Epithelial cell of proximal tubule (primary cell): ENCODE measurements at regions not wholly inside any gene's neighbourhood (a gene's known extent, or its start where the extent isn't known, plus 50 kb on each side); places are given as distances from the start of the nearest gene placed in this dataset.

Source experiments
- DNase-seq: peaks from one replicate; pipeline ENCODE4 v3.0.0-alpha.2; 2011; ENCODE audit warnings: low read depth
- H3K4me3 ChIP-seq: 2 replicates; pipeline ENCODE4 v1.5.1; 2011; ENCODE audit warnings: low read depth, mild to moderate bottlenecking, low read length
- TF ChIP-seq, protein P1 (sequence below): conservative IDR thresholded peaks from 2 replicates; pipeline ENCODE4 v1.5.1; 2012; ENCODE audit warnings: low read depth, mild to moderate bottlenecking, low read length

- TF ChIP-seq, protein P1, sequence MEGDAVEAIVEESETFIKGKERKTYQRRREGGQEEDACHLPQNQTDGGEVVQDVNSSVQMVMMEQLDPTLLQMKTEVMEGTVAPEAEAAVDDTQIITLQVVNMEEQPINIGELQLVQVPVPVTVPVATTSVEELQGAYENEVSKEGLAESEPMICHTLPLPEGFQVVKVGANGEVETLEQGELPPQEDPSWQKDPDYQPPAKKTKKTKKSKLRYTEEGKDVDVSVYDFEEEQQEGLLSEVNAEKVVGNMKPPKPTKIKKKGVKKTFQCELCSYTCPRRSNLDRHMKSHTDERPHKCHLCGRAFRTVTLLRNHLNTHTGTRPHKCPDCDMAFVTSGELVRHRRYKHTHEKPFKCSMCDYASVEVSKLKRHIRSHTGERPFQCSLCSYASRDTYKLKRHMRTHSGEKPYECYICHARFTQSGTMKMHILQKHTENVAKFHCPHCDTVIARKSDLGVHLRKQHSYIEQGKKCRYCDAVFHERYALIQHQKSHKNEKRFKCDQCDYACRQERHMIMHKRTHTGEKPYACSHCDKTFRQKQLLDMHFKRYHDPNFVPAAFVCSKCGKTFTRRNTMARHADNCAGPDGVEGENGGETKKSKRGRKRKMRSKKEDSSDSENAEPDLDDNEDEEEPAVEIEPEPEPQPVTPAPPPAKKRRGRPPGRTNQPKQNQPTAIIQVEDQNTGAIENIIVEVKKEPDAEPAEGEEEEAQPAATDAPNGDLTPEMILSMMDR = no peak
- no peak for DNase-seq
- no peak overlapping the region for H3K4me3 ChIP-seq
Observed at GRCh38 chr21:16269476-16269875, 539.7 kb downstream of the USP25 start.

- peak; percentile 23 for DNase-seq
- TF ChIP-seq, protein P1 = no peak
- peak overlapping the region; percentile 41 for H3K4me3 ChIP-seq
Observed at GRCh38 chr21:16279731-16280581, 550.2 kb downstream of the USP25 start.

GRCh38 chr21:16280686-16281091 lies 550.9 kb downstream of the USP25 start:
- peak overlapping the region; percentile 41 for H3K4me3 ChIP-seq
- TF ChIP-seq, protein P1 = no peak
- DNase-seq = peak; percentile 16

DNA sequence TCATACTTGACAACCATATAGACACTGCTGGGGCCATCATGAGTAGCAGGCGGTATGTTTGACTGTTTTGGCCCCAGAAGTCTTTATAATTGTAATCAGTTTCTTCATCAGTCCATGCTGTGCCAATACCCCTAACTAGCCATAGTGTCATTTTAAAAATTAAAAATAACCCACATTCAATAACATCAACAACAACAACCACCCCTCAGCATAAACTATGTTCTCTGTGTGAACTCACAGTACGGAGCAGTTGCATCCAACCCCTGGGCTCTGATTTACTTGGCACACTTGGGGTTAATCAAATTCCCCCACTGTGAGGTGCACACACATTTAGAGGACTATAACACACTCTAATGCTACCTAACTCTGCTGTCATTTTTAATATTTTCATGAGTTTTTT lies 553.7 kb downstream of the USP25 start:
- TF ChIP-seq, protein P1 = no peak
- no peak for DNase-seq
- H3K4me3 ChIP-seq = no peak overlapping the region

DNA sequence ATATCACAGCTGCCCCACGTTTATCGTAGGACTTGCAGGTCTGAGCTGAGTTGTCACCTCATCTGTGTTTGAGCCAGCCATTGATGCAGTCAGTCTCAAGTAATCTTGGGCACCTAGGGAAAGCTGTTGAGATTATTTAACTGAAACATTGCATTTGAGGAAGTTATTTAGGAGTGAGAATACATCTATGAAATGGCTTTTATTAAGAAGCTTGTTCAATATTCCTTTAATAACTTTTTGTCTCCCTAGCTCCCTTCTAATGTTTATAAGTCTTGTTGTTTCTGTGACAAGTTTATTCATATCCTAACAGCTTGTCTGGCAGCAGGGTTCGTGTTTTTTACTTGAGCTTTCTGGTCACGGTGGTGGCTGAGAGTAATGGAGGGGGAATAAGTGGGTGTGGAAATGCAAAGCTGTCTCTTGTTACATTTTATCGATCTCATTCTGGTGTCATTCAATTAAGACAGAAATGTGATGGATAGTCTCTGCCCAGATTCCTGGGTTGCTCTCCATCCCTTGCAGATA lies 555.9 kb downstream of the USP25 start:
- no peak for DNase-seq
- H3K4me3 ChIP-seq = no peak overlapping the region
- TF ChIP-seq, protein P1 = no peak

GRCh38 chr21:16287046-16287445 lies 557.3 kb downstream of the USP25 start:
- no peak overlapping the region for H3K4me3 ChIP-seq
- TF ChIP-seq, protein P1 = no peak
- no peak for DNase-seq
